Lung (tissue), 11 donors: ENCODE measurements at regions not wholly inside any gene's neighbourhood (a gene's known extent, or its start where the extent isn't known, plus 50 kb on each side); places are given as distances from the start of the nearest gene placed in this dataset.

ENCODE experiments used
- ATAC-seq: fragments of 200-7000 bp; cut with Tn5 transposase; one replicate; pipeline ENCODE4 v1.9.1; 2020; ENCODE audit warnings: moderate number of reproducible peaks; ENCODE audit not compliant: insufficient read depth, low FRiP score
- DNase-seq, 3 donors: peaks; one replicate each; pipeline ENCODE4 v3.0.0-alpha.2; 2013 to 2017
- H3K27ac ChIP-seq, 2 donors: one replicate each; pipeline ENCODE4 v1.5.1; 2013; ENCODE audit warnings: mild to moderate bottlenecking in 2 of 2, moderate library complexity in 2 of 2, control low read depth in 1 of 2, inconsistent platforms in 1 of 2, low read depth in 1 of 2, low read length in 1 of 2
- H3K27me3 ChIP-seq, 3 donors: one replicate each; pipeline ENCODE4 v1.5.1; 2013; ENCODE audit warnings: low read length in 2 of 3; ENCODE audit not compliant: control insufficient read depth in 3 of 3, insufficient read depth in 3 of 3
- H3K36me3 ChIP-seq, 4 donors: one replicate each; pipeline ENCODE4 v1.5.1; 2013; ENCODE audit warnings: low read length in 4 of 4, mild to moderate bottlenecking in 1 of 4, moderate library complexity in 1 of 4; ENCODE audit not compliant: control insufficient read depth in 4 of 4, insufficient read depth in 4 of 4
- H3K4me1 ChIP-seq, 5 donors: one replicate each; pipeline ENCODE4 v1.5.1; 2013; ENCODE audit warnings: low read length in 5 of 5, mild to moderate bottlenecking in 2 of 5, moderate library complexity in 1 of 5; ENCODE audit not compliant: control insufficient read depth in 5 of 5, insufficient read depth in 5 of 5
- H3K4me3 ChIP-seq: one replicate; pipeline ENCODE4 v1.5.1; 2013; ENCODE audit warnings: mild to moderate bottlenecking, control low read depth, moderate library complexity
- H3K9ac ChIP-seq, 2 donors: one replicate each; pipeline ENCODE4 v1.5.1; 2013; ENCODE audit warnings: low read length in 2 of 2, control low read depth in 1 of 2; ENCODE audit not compliant: insufficient read depth in 1 of 2
- H3K9me3 ChIP-seq, 4 donors: one replicate each; pipeline ENCODE4 v1.5.1; 2013; ENCODE audit warnings: low read length in 3 of 4, mild to moderate bottlenecking in 1 of 4, moderate library complexity in 1 of 4; ENCODE audit not compliant: control insufficient read depth in 4 of 4, insufficient read depth in 3 of 4
- CTCF ChIP-seq: IDR thresholded peaks from 2 replicates; pipeline ENCODE4 v1.5.1; 2012; ENCODE audit warnings: mild to moderate bottlenecking; ENCODE audit errors: control extremely low read depth, extremely low read depth
- WGBS, 2 donors: extraction: QIAGEN DNeasy Blood & Tissue Kit; methylation state at CpG; one replicate each; pipeline ENCODE4 v1.1.7; 2013; 5-methylcytosine and 5-hydroxymethylcytosine counted together
- donor health status: control.
- donor health status: control.
- donor health status: Bipolar disorder and iron deficiency.
- donor health status: healthy.
- donor health status: DM: yes; HTN: yes; CAD: no.

DNA sequence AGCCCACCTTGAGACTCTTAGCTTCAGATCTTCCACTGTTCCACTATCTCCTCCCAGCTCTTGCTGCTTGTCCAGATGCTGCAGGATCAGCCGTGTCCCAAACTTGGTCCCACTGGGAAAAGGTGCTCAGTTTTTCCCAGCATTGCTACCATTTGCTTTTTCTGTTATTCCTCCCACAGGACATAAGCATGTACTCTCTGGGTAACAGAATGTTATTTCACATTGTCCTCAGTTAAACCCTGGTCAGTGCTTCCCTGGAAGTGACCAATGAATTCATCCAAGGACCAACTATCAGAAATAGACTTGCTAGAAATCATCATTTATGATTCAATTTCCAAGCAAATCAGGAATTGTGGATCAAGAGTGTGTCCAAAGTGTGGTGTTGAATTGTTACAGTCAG lies 179.2 kb upstream of the ZNF32 start:
- TF ChIP-seq CTCF, result no peak
- no peaks in the 10 kb centered on the region for H3K27me3 ChIP-seq
- H3K9ac ChIP-seq, result no peak overlapping the region
- no peak overlapping the region for H3K4me3 ChIP-seq
- ATAC-seq (no peak), DNase-seq (no peak)
- peaks cover 0 to 6% (median 2%) of the 10 kb centered on the region in 5 donors for H3K4me1 ChIP-seq
- WGBS, 2 donors, result 96 to 100% methylated on average over 1 of the region's 1 CpG
- no peak overlapping the region for H3K27ac ChIP-seq
- H3K9me3 ChIP-seq, result peaks cover 0 to 3% (median 0%) of the 10 kb centered on the region in 4 donors
- H3K36me3 ChIP-seq, result no peaks in the 10 kb centered on the region

- no peak for TF ChIP-seq CTCF
- peaks cover 0 to 6% (median 5%) of the 10 kb centered on the region in 5 donors for H3K4me1 ChIP-seq
- H3K4me3 ChIP-seq, result no peak overlapping the region
- H3K9me3 ChIP-seq, result peaks cover 0 to 3% (median 0%) of the 10 kb centered on the region in 4 donors
- H3K36me3 ChIP-seq, result no peaks in the 10 kb centered on the region
- 92 to 96% methylated on average over 21 to 22 of the region's 22 CpGs for WGBS, 2 donors
- no peak overlapping the region for H3K9ac ChIP-seq
- H3K27me3 ChIP-seq, result no peaks in the 10 kb centered on the region
- peak overlapping the region in 1 of 2 donors; percentile 82 for H3K27ac ChIP-seq
- DNase-seq (no peak), ATAC-seq (no peak)
These were observed 177.3 kb upstream of the ZNF32 start for GRCh38 chr10:43825984-43826383.

DNA sequence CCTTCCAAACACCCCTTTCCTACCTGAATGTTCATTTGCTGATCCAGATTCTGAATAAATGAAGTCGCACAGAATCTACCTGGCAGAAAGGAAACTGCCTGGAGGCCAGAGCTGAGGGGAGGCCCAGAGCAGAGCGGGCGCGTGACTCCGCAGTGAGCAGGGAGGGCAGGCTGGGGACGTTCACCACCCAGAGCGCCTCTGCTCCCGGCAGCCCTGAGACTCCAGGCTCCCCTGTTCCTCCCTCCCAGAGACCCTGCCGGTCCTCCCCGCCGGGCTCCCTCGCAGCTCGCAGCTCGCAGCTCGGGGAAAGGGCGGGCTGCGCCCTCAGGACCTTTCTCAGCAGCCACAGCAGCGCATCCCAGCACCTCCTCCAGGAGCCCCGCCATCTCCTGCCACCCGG lies 176.7 kb upstream of the ZNF32 start:
- ATAC-seq (no peak), DNase-seq (no peak)
- Histone ChIP-seq H3K27ac (peak overlapping the region in 1 of 2 donors; percentile 82), H3K27me3 (no peaks in the 10 kb centered on the region), H3K9me3 (peaks cover 0 to 3% (median 0%) of the 10 kb centered on the region in 4 donors), H3K36me3 (no peaks in the 10 kb centered on the region), H3K4me3 (no peak overlapping the region), H3K4me1 (peaks cover 0 to 6% (median 5%) of the 10 kb centered on the region in 5 donors), H3K9ac (no peak overlapping the region)
- no peak for TF ChIP-seq CTCF
- 97% methylated on average over 19 to 20 of the region's 20 CpGs for WGBS, 2 donors

DNA sequence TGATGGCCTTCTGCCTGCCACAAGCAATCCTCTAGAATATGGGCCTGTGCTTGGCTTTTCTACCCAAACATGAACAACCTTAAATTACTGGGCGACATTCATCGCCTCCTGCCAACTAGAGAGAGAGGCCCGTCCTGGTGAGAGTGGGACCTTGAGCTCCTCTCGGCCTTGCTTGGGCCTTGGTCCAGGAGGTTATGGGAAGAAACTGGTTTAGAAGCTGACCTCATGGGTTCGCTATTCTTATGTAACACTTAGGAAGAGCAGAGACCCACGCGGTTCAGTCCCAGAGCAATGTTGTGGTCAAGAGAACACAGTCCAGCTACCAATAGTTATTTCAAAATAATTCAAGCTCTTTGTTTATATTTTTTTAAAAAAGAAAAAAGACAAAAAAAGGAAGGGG lies 176.3 kb upstream of the ZNF32 start:
- no peak overlapping the region for H3K4me3 ChIP-seq
- H3K4me1 ChIP-seq, result peaks cover 0 to 6% (median 5%) of the 10 kb centered on the region in 5 donors
- peak overlapping the region in 1 of 2 donors; percentile 82 for H3K27ac ChIP-seq
- ATAC-seq (peak; percentile 42), DNase-seq (no peak)
- no peaks in the 10 kb centered on the region for H3K36me3 ChIP-seq
- no peak overlapping the region for H3K9ac ChIP-seq
- H3K9me3 ChIP-seq, result peaks cover 0 to 3% (median 0%) of the 10 kb centered on the region in 4 donors
- 72 to 77% methylated on average over 7 of the region's 7 CpGs for WGBS, 2 donors
- no peaks in the 10 kb centered on the region for H3K27me3 ChIP-seq
- no peak for TF ChIP-seq CTCF
